PC-3 (cell line): ENCODE measurements at regions not wholly inside any gene's neighbourhood (a gene's known extent, or its start where the extent isn't known, plus 50 kb on each side); places are given as distances from the start of the nearest gene placed in this dataset.

ENCODE experiments used
- ATAC-seq: fragments of 200-7000 bp; cut with Tn5 transposase; 2 replicates; pipeline ENCODE4 v1.9.1; 2020; ENCODE audit warnings: mild to moderate bottlenecking, moderate library complexity
- BruUV-seq: library from RNA; stranded (reverse); fragments of 400-500 nt; replicated peaks from 2 replicates; lab custom pipeline; 2021; lab: Mats Ljungman, UMichigan
- CTCF ChIA-PET: fragments of 300-600 bp; sonication (Branson Sonifier 250); formaldehyde crosslinking; loops from one replicate; lab custom pipeline; 2022; ENCODE audit warnings: antibody characterized with exemption; lab: Charles Lee
- POLR2A ChIA-PET: fragments of 300-600 bp; sonication (Branson Sonifier 250); formaldehyde crosslinking; loops from one replicate; lab custom pipeline; 2022; ENCODE audit warnings: antibody characterized with exemption; ENCODE audit not compliant: unreplicated experiment; lab: Charles Lee
- DNase-seq: peaks from one replicate; pipeline ENCODE4 v3.0.0-alpha.2; 2015
- H2AFZ ChIP-seq: fragments of 300-600 bp; sonication (generic); 2 replicates; pipeline ENCODE4 v1.6.0; 2016; ENCODE audit warnings: antibody characterized with exemption, low read length
- H3F3A ChIP-seq: fragments of 300-600 bp; sonication (generic); one replicate; pipeline ENCODE4 v1.6.0; 2017; ENCODE audit warnings: antibody characterized with exemption, low read length, control low read depth, mild to moderate bottlenecking; ENCODE audit not compliant: unreplicated experiment
- H3K27ac ChIP-seq: fragments of 300-600 bp; sonication (generic); 2 replicates; pipeline ENCODE4 v1.5.1; 2016; ENCODE audit warnings: mild to moderate bottlenecking, low read length
- H3K27me3 ChIP-seq: fragments of 300-600 bp; sonication (generic); 2 replicates; pipeline ENCODE4 v1.6.1; 2016; ENCODE audit warnings: low read length, mixed read lengths
- H3K36me3 ChIP-seq: fragments of 300-600 bp; sonication (generic); 2 replicates; pipeline ENCODE4 v1.6.1; 2016; ENCODE audit warnings: low read depth, mixed run types, low read length, mixed read lengths
- H3K4me1 ChIP-seq: fragments of 300-600 bp; sonication (generic); 2 replicates; pipeline ENCODE4 v1.5.1; 2016; ENCODE audit warnings: low read length; ENCODE audit not compliant: insufficient read depth
- H3K4me2 ChIP-seq: fragments of 300-600 bp; sonication (generic); 2 replicates; pipeline ENCODE4 v1.6.0; 2016; ENCODE audit warnings: low read length
- H3K4me3 ChIP-seq: fragments of 300-600 bp; sonication (generic); 2 replicates; pipeline ENCODE4 v1.5.1; 2016; ENCODE audit warnings: mild to moderate bottlenecking, low read length, mixed read lengths
- H3K79me2 ChIP-seq: fragments of 300-600 bp; sonication (generic); 2 replicates; pipeline ENCODE4 v1.6.1; 2017; ENCODE audit warnings: low read length, mixed read lengths
- H3K9ac ChIP-seq: fragments of 300-600 bp; sonication (generic); 2 replicates; pipeline ENCODE4 v1.6.0; 2016; ENCODE audit warnings: mild to moderate bottlenecking, low read length
- H3K9me2 ChIP-seq: fragments of 300-600 bp; sonication (generic); replicated peaks from 2 replicates; pipeline ENCODE4 v1.6.1; 2016; ENCODE audit warnings: mixed run types, low read length, mixed read lengths
- H3K9me3 ChIP-seq: fragments of 300-600 bp; sonication (generic); 2 replicates; pipeline ENCODE4 v1.6.1; 2016; ENCODE audit warnings: low read length, mixed read lengths
- H4K20me1 ChIP-seq: fragments of 300-600 bp; sonication (generic); 2 replicates; pipeline ENCODE4 v1.6.1; 2016; ENCODE audit warnings: low read length, mixed read lengths
- EZH2 ChIP-seq: fragments of 300-600 bp; sonication (generic); IDR thresholded peaks from one replicate; pipeline ENCODE4 v1.6.1; 2017; ENCODE audit warnings: antibody characterized with exemption, mild to moderate bottlenecking, low read length; ENCODE audit not compliant: unreplicated experiment
- EZH2phosphoT487 ChIP-seq: fragments of 300-600 bp; sonication (generic); IDR thresholded peaks from 2 replicates; pipeline ENCODE4 v1.6.1; 2018; ENCODE audit warnings: mild to moderate bottlenecking, antibody characterized with exemption, low read length, borderline replicate concordance
- intact Hi-C: fragments of 100-400 bp; cut with micrococcal nuclease; formaldehyde crosslinking; loops from 2 replicates; pipeline ENCODE4 v1.9.0; 2023
- TF ChIP-seq, protein P1 (sequence below): fragments of 300-600 bp; sonication (generic); conservative IDR thresholded peaks from 2 replicates; pipeline ENCODE4 v1.5.1; 2017; ENCODE audit warnings: antibody characterized with exemption, low read depth, mild to moderate bottlenecking, low read length

DNA sequence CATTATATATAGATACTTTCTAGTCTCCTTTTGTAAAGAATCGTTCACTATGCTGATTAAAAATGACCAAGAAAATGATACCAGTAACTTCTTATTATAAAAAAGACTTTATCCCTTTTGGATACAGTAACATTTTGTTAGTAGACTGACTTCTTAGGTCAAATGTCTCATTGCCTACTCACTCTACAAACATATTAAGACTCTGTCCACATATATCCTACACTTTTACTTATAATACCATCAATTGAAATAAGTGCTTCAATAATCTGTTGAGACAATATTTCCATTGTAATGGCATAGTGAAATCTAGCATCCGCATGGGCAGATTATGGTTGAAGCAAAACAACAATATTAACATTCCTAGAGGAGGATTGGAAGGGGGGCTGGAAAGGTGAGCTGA, 180.6 kb downstream of the ARL4A start:
- peaks cover 13% of the 10 kb centered on the region for H3K4me1 ChIP-seq
- no peak overlapping the region for H3K27ac ChIP-seq
- no peaks in the 10 kb centered on the region for H3K9me3 ChIP-seq
- no peak overlapping the region for H3K4me2 ChIP-seq
- CTCF ChIA-PET = no interaction called here
- no peaks in the 10 kb centered on the region for H3K79me2 ChIP-seq
- no peaks in the 10 kb centered on the region for H3K36me3 ChIP-seq
- ATAC-seq = peak; percentile 96
- no peaks in the 10 kb centered on the region for H4K20me1 ChIP-seq
- H3K9me2 ChIP-seq = no peaks in the 10 kb centered on the region
- no peak overlapping the region for H3K9ac ChIP-seq
- H3K4me3 ChIP-seq = no peak overlapping the region
- intact Hi-C loops = loop anchor here (1.0 kb wide), 2 partner anchors 65 to 179 kb away; no protein-coding TSS in a partner anchor
- H2AFZ ChIP-seq = no peak overlapping the region
- BruUV-seq = no TSS peak
- TF ChIP-seq EZH2phosphoT487 (no peak), EZH2 (no peak)
- TF ChIP-seq, protein P1, sequence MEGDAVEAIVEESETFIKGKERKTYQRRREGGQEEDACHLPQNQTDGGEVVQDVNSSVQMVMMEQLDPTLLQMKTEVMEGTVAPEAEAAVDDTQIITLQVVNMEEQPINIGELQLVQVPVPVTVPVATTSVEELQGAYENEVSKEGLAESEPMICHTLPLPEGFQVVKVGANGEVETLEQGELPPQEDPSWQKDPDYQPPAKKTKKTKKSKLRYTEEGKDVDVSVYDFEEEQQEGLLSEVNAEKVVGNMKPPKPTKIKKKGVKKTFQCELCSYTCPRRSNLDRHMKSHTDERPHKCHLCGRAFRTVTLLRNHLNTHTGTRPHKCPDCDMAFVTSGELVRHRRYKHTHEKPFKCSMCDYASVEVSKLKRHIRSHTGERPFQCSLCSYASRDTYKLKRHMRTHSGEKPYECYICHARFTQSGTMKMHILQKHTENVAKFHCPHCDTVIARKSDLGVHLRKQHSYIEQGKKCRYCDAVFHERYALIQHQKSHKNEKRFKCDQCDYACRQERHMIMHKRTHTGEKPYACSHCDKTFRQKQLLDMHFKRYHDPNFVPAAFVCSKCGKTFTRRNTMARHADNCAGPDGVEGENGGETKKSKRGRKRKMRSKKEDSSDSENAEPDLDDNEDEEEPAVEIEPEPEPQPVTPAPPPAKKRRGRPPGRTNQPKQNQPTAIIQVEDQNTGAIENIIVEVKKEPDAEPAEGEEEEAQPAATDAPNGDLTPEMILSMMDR = no peak
- POLR2A ChIA-PET = no interaction called here
- no peaks in the 10 kb centered on the region for H3K27me3 ChIP-seq
- DNase-seq = peak; percentile 51
- no peaks in the 10 kb centered on the region for H3F3A ChIP-seq

DNA sequence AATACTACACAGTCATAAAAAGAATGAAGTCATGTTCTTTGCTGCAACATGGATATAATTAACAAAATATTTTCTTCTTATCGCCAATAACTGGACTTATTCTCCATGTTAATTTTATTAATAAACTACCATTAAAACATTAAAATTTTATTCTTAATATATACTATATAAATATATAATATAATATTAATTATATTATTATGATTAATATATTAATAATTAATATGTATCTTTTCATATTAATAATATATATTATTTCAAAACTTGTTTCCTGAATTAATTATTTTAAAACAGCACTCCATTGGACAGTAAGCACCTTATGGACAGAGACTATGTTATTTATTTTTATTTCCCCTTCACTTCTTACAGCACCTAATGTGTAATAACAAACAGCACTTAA, 182.8 kb downstream of the ARL4A start:
- Histone ChIP-seq H4K20me1 (no peaks in the 10 kb centered on the region), H3K79me2 (no peaks in the 10 kb centered on the region), H3K4me3 (no peak overlapping the region), H3K9me3 (no peaks in the 10 kb centered on the region), H3K27ac (no peak overlapping the region), H3F3A (no peaks in the 10 kb centered on the region), H3K4me1 (peaks cover 13% of the 10 kb centered on the region), H3K36me3 (no peaks in the 10 kb centered on the region), H3K4me2 (no peak overlapping the region), H2AFZ (no peak overlapping the region), H3K9ac (no peak overlapping the region), H3K9me2 (no peaks in the 10 kb centered on the region), H3K27me3 (no peaks in the 10 kb centered on the region)
- TF ChIP-seq, protein P1 = no peak
- TF ChIP-seq EZH2phosphoT487 = no peak
- ATAC-seq = no peak
- no TSS peak for BruUV-seq
- POLR2A ChIA-PET = no interaction called here
- DNase-seq = no peak
- intact Hi-C loops = no loop called here
- CTCF ChIA-PET = no interaction called here

DNA sequence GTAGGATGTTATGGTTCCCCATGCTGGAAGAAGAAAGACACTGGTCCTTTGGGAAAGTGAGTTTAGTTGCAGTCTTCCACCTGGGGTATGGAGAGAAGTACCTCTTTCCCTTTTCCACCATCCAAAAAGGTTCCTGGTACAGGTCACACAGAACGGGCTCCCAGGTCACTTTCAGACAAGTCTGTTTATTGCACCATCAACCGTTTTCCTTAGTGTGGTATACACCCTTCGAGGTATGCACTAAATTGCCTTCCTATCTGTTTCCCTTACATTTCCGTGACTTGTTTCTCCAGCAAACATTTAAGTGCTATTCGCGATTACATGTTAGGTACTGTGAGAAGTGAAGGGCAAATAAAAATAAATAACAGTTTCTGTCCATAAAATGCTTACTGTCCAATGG, 185.1 kb downstream of the ARL4A start:
- intact Hi-C loops = no loop called here
- DNase-seq = no peak
- no TSS peak for BruUV-seq

More for the DNA sequence above, 185.1 kb downstream of the ARL4A start:
- Histone ChIP-seq H3K27me3 (no peaks in the 10 kb centered on the region), H2AFZ (no peak overlapping the region), H3K4me3 (no peak overlapping the region), H3K4me2 (no peak overlapping the region), H3K9ac (no peak overlapping the region), H3F3A (no peaks in the 10 kb centered on the region), H3K36me3 (no peaks in the 10 kb centered on the region), H3K27ac (no peak overlapping the region), H3K9me2 (no peaks in the 10 kb centered on the region), H3K4me1 (peaks cover 12% of the 10 kb centered on the region), H3K79me2 (no peaks in the 10 kb centered on the region), H4K20me1 (no peaks in the 10 kb centered on the region), H3K9me3 (no peaks in the 10 kb centered on the region)
- TF ChIP-seq, protein P1 = no peak
- TF ChIP-seq EZH2phosphoT487 (no peak), EZH2 (no peak)
- ChIA-PET POLR2A (interaction anchor here (0.6 kb wide), 1 partner anchor 19 kb away, joined by 4 read pairs; no protein-coding TSS in a partner anchor), CTCF (no interaction called here)
- no peak for ATAC-seq
